ENCODE measurements at regions not wholly inside any gene's neighbourhood (a gene's known extent, or its start where the extent isn't known, plus 50 kb on each side); places are given as distances from the start of the nearest gene placed in this dataset.

- H3K9me3 ChIP-seq (ENCODE audit: low read length) = no peaks in the 10 kb centered on the region
- no peaks in the 10 kb centered on the region for H3K79me2 ChIP-seq (replicated peaks; ENCODE audit: insufficient read depth, low read length)
- H3K4me2 ChIP-seq (ENCODE audit: low read length) = no peak overlapping the region
- no peak overlapping the region for H3K9ac ChIP-seq (ENCODE audit: low read length)
- no peaks in the 10 kb centered on the region for H3K9me2 ChIP-seq (ENCODE audit: insufficient read depth, low read length)
- no peak overlapping the region for H3K27ac ChIP-seq (ENCODE audit: low read length)
- H2AFZ ChIP-seq (ENCODE audit: low read depth, low read length) = no peak overlapping the region
- H3F3A ChIP-seq (ENCODE audit: insufficient read depth, low read length, poor library complexity, severe bottlenecking) = no peaks in the 10 kb centered on the region
- H3K4me3 ChIP-seq (ENCODE audit: low read length) = no peak overlapping the region
- no peaks in the 10 kb centered on the region for H3K27me3 ChIP-seq (ENCODE audit: insufficient read depth, low read depth, low read length)
- TF ChIP-seq MXI1 (conservative IDR thresholded peaks at IDR 0.05; ENCODE audit: poor library complexity, severe bottlenecking) (no peak), TAF1 (IDR thresholded peaks at IDR 0.05; ENCODE audit: low read depth) (no peak), RAD21 (conservative IDR thresholded peaks at IDR 0.05) (no peak), EZH2 (IDR thresholded peaks at IDR 0.05; ENCODE audit: borderline replicate concordance, insufficient read depth, low read length, poor library complexity, severe bottlenecking) (no peak), SMC3 (conservative IDR thresholded peaks at IDR 0.05; ENCODE audit: poor library complexity) (no peak), POLR2AphosphoS5 (IDR thresholded peaks at IDR 0.05) (no peak), REST (IDR thresholded peaks at IDR 0.05; ENCODE audit: borderline replicate concordance) (no peak), EP300 (conservative IDR thresholded peaks at IDR 0.05; ENCODE audit: poor library complexity, severe bottlenecking) (no peak), CTCF (IDR thresholded peaks at IDR 0.05; ENCODE audit: poor library complexity, severe bottlenecking) (no peak)
- no peaks in the 10 kb centered on the region for H4K20me1 ChIP-seq (ENCODE audit: insufficient read depth)
- no peaks in the 10 kb centered on the region for H3K36me3 ChIP-seq (ENCODE audit: insufficient read depth, low read length)
Measured at GRCh38 chr7:10284001-10284400, 689.7 kb upstream of the PHF14 start.

- no peaks in the 10 kb centered on the region for H3F3A ChIP-seq (ENCODE audit: insufficient read depth, low read length, poor library complexity, severe bottlenecking)
- no peak overlapping the region for H3K9ac ChIP-seq (ENCODE audit: low read length)
- H2AFZ ChIP-seq (ENCODE audit: low read depth, low read length) = no peak overlapping the region
- no peak overlapping the region for H3K4me3 ChIP-seq (ENCODE audit: low read length)
- H4K20me1 ChIP-seq (ENCODE audit: insufficient read depth) = no peaks in the 10 kb centered on the region
- no peaks in the 10 kb centered on the region for H3K9me2 ChIP-seq (ENCODE audit: insufficient read depth, low read length)
- TF ChIP-seq EZH2 (IDR thresholded peaks at IDR 0.05; ENCODE audit: borderline replicate concordance, insufficient read depth, low read length, poor library complexity, severe bottlenecking) (no peak), REST (IDR thresholded peaks at IDR 0.05; ENCODE audit: borderline replicate concordance) (no peak), CTCF (IDR thresholded peaks at IDR 0.05; ENCODE audit: poor library complexity, severe bottlenecking) (no peak), RAD21 (conservative IDR thresholded peaks at IDR 0.05) (no peak), EP300 (conservative IDR thresholded peaks at IDR 0.05; ENCODE audit: poor library complexity, severe bottlenecking) (no peak), POLR2AphosphoS5 (IDR thresholded peaks at IDR 0.05) (no peak), TAF1 (IDR thresholded peaks at IDR 0.05; ENCODE audit: low read depth) (no peak), SMC3 (conservative IDR thresholded peaks at IDR 0.05; ENCODE audit: poor library complexity) (no peak), MXI1 (conservative IDR thresholded peaks at IDR 0.05; ENCODE audit: poor library complexity, severe bottlenecking) (no peak)
- H3K27me3 ChIP-seq (ENCODE audit: insufficient read depth, low read depth, low read length) = no peaks in the 10 kb centered on the region
- H3K4me2 ChIP-seq (ENCODE audit: low read length) = no peak overlapping the region
- H3K9me3 ChIP-seq (ENCODE audit: low read length) = no peaks in the 10 kb centered on the region
- H3K36me3 ChIP-seq (ENCODE audit: insufficient read depth, low read length) = no peaks in the 10 kb centered on the region
- no peaks in the 10 kb centered on the region for H3K79me2 ChIP-seq (replicated peaks; ENCODE audit: insufficient read depth, low read length)
- no peak overlapping the region for H3K27ac ChIP-seq (ENCODE audit: low read length)
Measured at GRCh38 chr7:10299384-10299783, 674.3 kb upstream of the PHF14 start.

Measured in neural cell (in vitro differentiated cells).